Mesenchymal stem cell (in vitro differentiated cells and primary cell): ENCODE measurements at regions not wholly inside any gene's neighbourhood (a gene's known extent, or its start where the extent isn't known, plus 50 kb on each side); places are given as distances from the start of the nearest gene placed in this dataset.

Experiments used
- DNase-seq: peaks from one replicate; pipeline ENCODE4 v3.0.0-alpha.2; 2013
- H2AFZ ChIP-seq: one replicate; pipeline ENCODE4 v1.6.1; 2013; ENCODE audit warnings: low read depth, mild to moderate bottlenecking, control low read depth, inconsistent platforms, low read length, moderate library complexity
- H2AK5ac ChIP-seq: 2 replicates; pipeline ENCODE4 v1.6.1; 2013; ENCODE audit warnings: low read length, moderate library complexity, mild to moderate bottlenecking, inconsistent platforms; ENCODE audit not compliant: severe bottlenecking
- H2BK120ac ChIP-seq: one replicate; pipeline ENCODE4 v1.6.1; 2013; ENCODE audit warnings: low read depth, mild to moderate bottlenecking, inconsistent platforms, low read length, moderate library complexity
- H2BK12ac ChIP-seq, 2 experiments: one replicate each; pipeline ENCODE4 v1.6.1; 2013; ENCODE audit warnings: inconsistent platforms in 2 of 2, low read length in 2 of 2, mild to moderate bottlenecking in 2 of 2, moderate library complexity in 2 of 2, control low read depth in 1 of 2
- H2BK15ac ChIP-seq: one replicate; pipeline ENCODE4 v1.6.1; 2013; ENCODE audit warnings: mild to moderate bottlenecking, low read depth, inconsistent platforms; ENCODE audit not compliant: poor library complexity, severe bottlenecking
- H2BK5ac ChIP-seq: 2 replicates; pipeline ENCODE4 v1.6.1; 2013; ENCODE audit warnings: low read depth, mild to moderate bottlenecking, low read length, control low read depth, inconsistent platforms; ENCODE audit not compliant: poor library complexity, severe bottlenecking
- H3K14ac ChIP-seq, 2 experiments: one replicate each; pipeline ENCODE4 v1.6.1; 2013; ENCODE audit warnings: inconsistent platforms in 2 of 2, low read length in 2 of 2, control low read depth in 1 of 2, mild to moderate bottlenecking in 1 of 2, moderate library complexity in 1 of 2
- H3K18ac ChIP-seq, 2 experiments: one replicate each; pipeline ENCODE4 v1.6.1; 2013; ENCODE audit warnings: inconsistent platforms in 2 of 2, low read length in 2 of 2, control low read depth in 1 of 2, low read depth in 1 of 2, mild to moderate bottlenecking in 1 of 2
- H3K23ac ChIP-seq, 2 experiments: one replicate each; pipeline ENCODE4 v1.6.1; 2013; ENCODE audit warnings: inconsistent platforms in 2 of 2, low read length in 2 of 2, mild to moderate bottlenecking in 2 of 2, moderate library complexity in 2 of 2, control low read depth in 1 of 2
- H3K27ac ChIP-seq: 2 replicates; pipeline ENCODE4 v1.5.1; 2013; ENCODE audit warnings: mild to moderate bottlenecking, moderate library complexity, low read length, control low read depth, inconsistent platforms; ENCODE audit not compliant: poor library complexity, severe bottlenecking
- H3K27me3 ChIP-seq, 2 experiments: 2 replicates each; pipeline versions ENCODE4 v1.6.1 to v1.7.0; 2013; ENCODE audit warnings: low read length in 2 of 2, mild to moderate bottlenecking in 2 of 2, moderate library complexity in 2 of 2, control low read depth in 1 of 2, inconsistent platforms in 1 of 2; ENCODE audit not compliant: control insufficient read depth in 1 of 2, insufficient read depth in 1 of 2
- H3K36me3 ChIP-seq, 2 experiments: 2 replicates each; pipeline versions ENCODE4 v1.6.1 to v1.7.0; 2013; ENCODE audit warnings: low read length in 2 of 2, control low read depth in 1 of 2, inconsistent platforms in 1 of 2, low read depth in 1 of 2, mild to moderate bottlenecking in 1 of 2; ENCODE audit not compliant: insufficient read depth in 2 of 2, control insufficient read depth in 1 of 2
- H3K4ac ChIP-seq, 2 experiments: one replicate each; pipeline ENCODE4 v1.6.1; 2013; ENCODE audit warnings: inconsistent platforms in 2 of 2, low read length in 2 of 2, mild to moderate bottlenecking in 2 of 2, moderate library complexity in 2 of 2, control low read depth in 1 of 2, low read depth in 1 of 2
- H3K4me1 ChIP-seq: 2 replicates; pipeline ENCODE4 v1.6.1; 2013; ENCODE audit warnings: low read depth, low read length, control low read depth; ENCODE audit not compliant: control insufficient read depth, insufficient read depth
- H3K4me2 ChIP-seq: 2 replicates; pipeline ENCODE4 v1.6.1; 2013; ENCODE audit warnings: low read length, mild to moderate bottlenecking, inconsistent platforms; ENCODE audit not compliant: poor library complexity, severe bottlenecking
- H3K4me3 ChIP-seq, 2 experiments: 2 replicates each; pipeline versions ENCODE4 v1.5.1 to v1.7.0; 2013; ENCODE audit warnings: low read length in 2 of 2, mild to moderate bottlenecking in 2 of 2, control low read depth in 1 of 2, low read depth in 1 of 2; ENCODE audit not compliant: insufficient read depth in 1 of 2
- H3K79me1 ChIP-seq: replicated peaks from 2 replicates; pipeline ENCODE4 v1.6.1; 2013; ENCODE audit warnings: mild to moderate bottlenecking, control low read depth, low read length, inconsistent platforms; ENCODE audit not compliant: poor library complexity, severe bottlenecking
- H3K9ac ChIP-seq: 2 replicates; pipeline ENCODE4 v1.7.0; 2013; ENCODE audit warnings: mild to moderate bottlenecking, low read length, moderate library complexity
- H3K9me3 ChIP-seq: 2 replicates; pipeline ENCODE4 v1.7.0; 2013; ENCODE audit warnings: mild to moderate bottlenecking, low read length; ENCODE audit not compliant: control insufficient read depth
- H4K8ac ChIP-seq: one replicate; pipeline ENCODE4 v1.6.1; 2013; ENCODE audit warnings: inconsistent platforms, mild to moderate bottlenecking, low read length, moderate library complexity
- H4K91ac ChIP-seq: one replicate; pipeline ENCODE4 v1.6.1; 2013; ENCODE audit warnings: mild to moderate bottlenecking, low read length, inconsistent platforms
- WGBS: methylation state at CpG from one replicate; pipeline ENCODE4 v1.1.7; 2013; ENCODE audit warnings: mixed read lengths; 5-methylcytosine and 5-hydroxymethylcytosine counted together

DNA sequence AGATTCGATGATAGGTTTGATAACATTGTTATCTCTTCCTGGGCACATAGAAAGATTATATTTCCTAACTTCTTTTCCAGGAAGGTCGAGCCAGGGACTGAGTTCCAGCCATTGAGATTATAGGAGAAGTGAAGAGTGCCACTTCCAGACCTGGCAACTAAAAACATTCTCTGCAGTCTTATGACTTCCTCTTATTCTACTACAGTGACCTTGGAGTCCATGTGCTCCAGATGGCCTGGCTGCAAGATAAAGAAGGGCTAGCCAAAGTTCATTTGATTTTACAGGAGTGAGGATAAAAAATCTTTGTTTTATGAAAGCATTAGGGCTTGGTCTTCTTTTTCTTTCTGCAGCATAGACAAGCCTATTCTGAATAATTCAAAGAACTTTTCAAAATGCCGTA lies 363.0 kb downstream of the FSIP2 start:
- 71% methylated on average over 1 of the region's 3 CpGs for WGBS
- Histone ChIP-seq H3K4me3 (no peak overlapping the region), H3K4ac (no peak overlapping the region), H2BK5ac (no peak overlapping the region), H3K4me2 (no peak overlapping the region), H3K36me3 (no peaks in the 10 kb centered on the region), H4K8ac (no peak overlapping the region), H3K23ac (no peak overlapping the region), H4K91ac (no peak overlapping the region), H2BK120ac (no peak overlapping the region), H3K18ac (no peak overlapping the region), H3K9me3 (no peaks in the 10 kb centered on the region), H2BK12ac (no peak overlapping the region), H2BK15ac (no peak overlapping the region), H2AFZ (no peak overlapping the region), H3K79me1 (no peaks in the 10 kb centered on the region), H3K27ac (no peak overlapping the region), H3K9ac (no peak overlapping the region), H3K27me3 (no peaks in the 10 kb centered on the region), H3K14ac (no peak overlapping the region), H2AK5ac (no peak overlapping the region), H3K4me1 (no peaks in the 10 kb centered on the region)
- DNase-seq: no peak

DNA sequence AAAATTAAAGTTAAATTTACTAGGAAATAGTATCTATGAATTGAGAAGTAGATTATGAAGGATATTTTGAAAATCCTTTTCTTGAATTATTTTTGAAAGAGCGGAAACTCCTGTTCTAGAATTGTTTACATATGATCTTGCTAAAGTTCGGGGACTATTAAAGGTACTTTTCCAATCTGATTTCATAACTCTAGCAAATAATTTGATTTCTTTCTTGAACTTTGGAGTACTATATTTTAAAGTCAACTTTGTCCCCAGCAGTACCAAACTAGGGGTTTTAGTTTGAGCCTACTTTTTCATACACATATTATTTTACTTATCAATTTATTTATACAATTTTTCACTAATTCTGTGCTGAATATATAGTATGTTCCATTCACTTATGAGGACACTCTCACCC lies 364.7 kb downstream of the FSIP2 start:
- DNase-seq: no peak
- Histone ChIP-seq H3K4me2 (no peak overlapping the region), H3K14ac (no peak overlapping the region), H3K18ac (no peak overlapping the region), H2BK12ac (no peak overlapping the region), H3K36me3 (no peaks in the 10 kb centered on the region), H3K4me3 (no peak overlapping the region), H4K91ac (no peak overlapping the region), H3K4ac (no peak overlapping the region), H2BK5ac (no peak overlapping the region), H3K23ac (no peak overlapping the region), H4K8ac (no peak overlapping the region), H2BK15ac (no peak overlapping the region), H3K9ac (no peak overlapping the region), H3K27ac (no peak overlapping the region), H2AK5ac (no peak overlapping the region), H3K79me1 (no peaks in the 10 kb centered on the region), H3K27me3 (no peaks in the 10 kb centered on the region), H2BK120ac (no peak overlapping the region), H2AFZ (no peak overlapping the region), H3K4me1 (no peaks in the 10 kb centered on the region), H3K9me3 (no peaks in the 10 kb centered on the region)
- no CpG with 5 or more reads among the region's 2 CpGs for WGBS

DNA sequence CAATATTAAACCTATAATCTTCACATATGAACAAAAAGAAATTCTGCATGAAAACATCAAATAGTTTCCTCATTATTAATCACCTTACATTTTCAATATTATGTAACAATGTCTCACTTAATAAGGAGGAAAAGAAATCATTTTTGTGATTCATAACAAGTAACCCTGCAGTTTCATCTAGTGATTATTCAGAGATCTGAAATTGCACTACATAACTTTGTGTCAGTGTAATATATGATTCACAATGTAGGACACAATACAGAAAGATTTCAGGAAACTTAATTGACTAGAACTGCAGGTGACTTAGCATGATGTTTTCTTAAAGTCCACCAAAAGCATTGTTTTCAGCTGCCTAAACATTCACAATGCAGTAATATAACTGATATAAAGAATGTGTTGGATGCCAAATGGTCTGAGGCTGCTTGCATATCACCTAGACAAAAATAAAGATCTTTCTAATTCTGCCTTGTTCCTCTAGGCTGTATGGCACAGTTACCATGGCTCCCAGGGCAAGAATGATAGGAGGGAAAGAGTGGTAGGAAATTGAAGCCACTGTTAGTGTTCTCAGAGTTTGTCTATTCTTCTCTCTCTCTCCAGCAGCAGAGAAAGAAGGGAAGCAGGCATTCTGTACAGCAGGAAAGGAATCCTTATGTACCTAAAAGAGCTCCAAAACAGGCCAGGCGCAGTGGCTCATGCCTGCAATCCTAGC lies 366.6 kb downstream of the FSIP2 start:
- no peaks in the 10 kb centered on the region for H3K4me1 ChIP-seq
- H3K23ac ChIP-seq: no peak overlapping the region
- H3K27ac ChIP-seq: no peak overlapping the region
- no peaks in the 10 kb centered on the region for H3K9me3 ChIP-seq
- no peak overlapping the region for H3K4me2 ChIP-seq
- H3K27me3 ChIP-seq: no peaks in the 10 kb centered on the region
- no peak overlapping the region for H3K14ac ChIP-seq
- no peak overlapping the region for H4K8ac ChIP-seq
- no peak overlapping the region for H2AFZ ChIP-seq
- H4K91ac ChIP-seq: no peak overlapping the region
- H2BK15ac ChIP-seq: no peak overlapping the region
- H3K79me1 ChIP-seq: no peaks in the 10 kb centered on the region
- H2BK12ac ChIP-seq: no peak overlapping the region
- H2AK5ac ChIP-seq: no peak overlapping the region
- whole genome bisulfite sequencing: 80% methylated on average over 1 of the region's 1 CpG
- no peaks in the 10 kb centered on the region for H3K36me3 ChIP-seq
- H2BK120ac ChIP-seq: no peak overlapping the region
- no peak overlapping the region for H2BK5ac ChIP-seq
- no peak overlapping the region for H3K4ac ChIP-seq
- no peak overlapping the region for H3K9ac ChIP-seq
- H3K4me3 ChIP-seq: no peak overlapping the region
- no peak for DNase-seq
- no peak overlapping the region for H3K18ac ChIP-seq

DNA sequence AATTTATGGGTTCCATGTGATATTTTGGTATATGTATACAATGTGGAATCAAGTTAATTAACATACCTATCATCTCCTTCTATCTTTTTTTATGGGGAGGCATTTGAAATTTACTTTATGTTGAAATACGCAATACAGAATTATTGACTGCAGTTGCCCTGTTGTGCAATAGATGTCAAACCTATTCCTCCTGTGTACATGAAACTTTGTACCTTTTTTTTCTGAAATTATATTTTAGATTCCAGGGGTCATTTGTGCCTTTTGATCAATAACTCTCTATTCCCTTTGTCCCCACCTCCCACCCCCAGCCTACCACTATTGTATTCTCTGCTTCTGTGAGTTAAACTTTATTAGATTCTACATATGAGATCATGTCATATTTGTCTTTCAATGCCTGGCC lies 369.9 kb downstream of the FSIP2 start:
- Histone ChIP-seq H3K36me3 (no peaks in the 10 kb centered on the region), H2BK12ac (no peak overlapping the region), H2AK5ac (no peak overlapping the region), H4K8ac (no peak overlapping the region), H2AFZ (no peak overlapping the region), H2BK15ac (no peak overlapping the region), H3K18ac (no peak overlapping the region), H3K4me1 (no peaks in the 10 kb centered on the region), H4K91ac (no peak overlapping the region), H3K9me3 (peaks cover 4% of the 10 kb centered on the region), H3K4me2 (no peak overlapping the region), H3K27ac (no peak overlapping the region), H3K27me3 (no peaks in the 10 kb centered on the region), H3K79me1 (no peaks in the 10 kb centered on the region), H3K23ac (no peak overlapping the region), H3K4me3 (no peak overlapping the region), H2BK120ac (no peak overlapping the region), H2BK5ac (no peak overlapping the region), H3K4ac (no peak overlapping the region), H3K14ac (no peak overlapping the region), H3K9ac (no peak overlapping the region)
- 100% methylated on average over 1 of the region's 1 CpG for WGBS
- DNase-seq: no peak
